Lung (tissue), 11 donors: ENCODE measurements at regions not wholly inside any gene's neighbourhood (a gene's known extent, or its start where the extent isn't known, plus 50 kb on each side); places are given as distances from the start of the nearest gene placed in this dataset.
A peak's percentile ranks its signal among the peaks of the same experiment; 100 is the strongest.
"Not testable (repeated sequence)": the region's sequence is repeated elsewhere in the genome, so short reads cannot be mapped to it uniquely, and the experiment has no call there.

Experiments used
- ATAC-seq: fragments of 200-7000 bp; cut with Tn5 transposase; one replicate; pipeline ENCODE4 v1.9.1; 2020; ENCODE audit warnings: moderate number of reproducible peaks; ENCODE audit not compliant: insufficient read depth, low FRiP score
- DNase-seq, 3 donors: peaks; one replicate each; pipeline ENCODE4 v3.0.0-alpha.2; 2013 to 2017
- H3K27ac ChIP-seq, 2 donors: one replicate each; pipeline ENCODE4 v1.5.1; 2013; ENCODE audit warnings: mild to moderate bottlenecking in 2 of 2, moderate library complexity in 2 of 2, control low read depth in 1 of 2, inconsistent platforms in 1 of 2, low read depth in 1 of 2, low read length in 1 of 2
- H3K27me3 ChIP-seq, 3 donors: one replicate each; pipeline ENCODE4 v1.5.1; 2013; ENCODE audit warnings: low read length in 2 of 3; ENCODE audit not compliant: control insufficient read depth in 3 of 3, insufficient read depth in 3 of 3
- H3K36me3 ChIP-seq, 4 donors: one replicate each; pipeline ENCODE4 v1.5.1; 2013; ENCODE audit warnings: low read length in 4 of 4, mild to moderate bottlenecking in 1 of 4, moderate library complexity in 1 of 4; ENCODE audit not compliant: control insufficient read depth in 4 of 4, insufficient read depth in 4 of 4
- H3K4me1 ChIP-seq, 5 donors: one replicate each; pipeline ENCODE4 v1.5.1; 2013; ENCODE audit warnings: low read length in 5 of 5, mild to moderate bottlenecking in 2 of 5, moderate library complexity in 1 of 5; ENCODE audit not compliant: control insufficient read depth in 5 of 5, insufficient read depth in 5 of 5
- H3K4me3 ChIP-seq: one replicate; pipeline ENCODE4 v1.5.1; 2013; ENCODE audit warnings: mild to moderate bottlenecking, control low read depth, moderate library complexity
- H3K9ac ChIP-seq, 2 donors: one replicate each; pipeline ENCODE4 v1.5.1; 2013; ENCODE audit warnings: low read length in 2 of 2, control low read depth in 1 of 2; ENCODE audit not compliant: insufficient read depth in 1 of 2
- H3K9me3 ChIP-seq, 4 donors: one replicate each; pipeline ENCODE4 v1.5.1; 2013; ENCODE audit warnings: low read length in 3 of 4, mild to moderate bottlenecking in 1 of 4, moderate library complexity in 1 of 4; ENCODE audit not compliant: control insufficient read depth in 4 of 4, insufficient read depth in 3 of 4
- WGBS, 2 donors: extraction: QIAGEN DNeasy Blood & Tissue Kit; methylation state at CpG; one replicate each; pipeline ENCODE4 v1.1.7; 2013; 5-methylcytosine and 5-hydroxymethylcytosine counted together
- TF ChIP-seq, protein P1 (sequence below): IDR thresholded peaks from 2 replicates; pipeline ENCODE4 v1.5.1; 2012; ENCODE audit warnings: mild to moderate bottlenecking; ENCODE audit errors: control extremely low read depth, extremely low read depth
- donor health status: control.
- donor health status: control.
- donor health status: Bipolar disorder and iron deficiency.
- donor health status: healthy.
- donor health status: DM: yes; HTN: yes; CAD: no.

DNA sequence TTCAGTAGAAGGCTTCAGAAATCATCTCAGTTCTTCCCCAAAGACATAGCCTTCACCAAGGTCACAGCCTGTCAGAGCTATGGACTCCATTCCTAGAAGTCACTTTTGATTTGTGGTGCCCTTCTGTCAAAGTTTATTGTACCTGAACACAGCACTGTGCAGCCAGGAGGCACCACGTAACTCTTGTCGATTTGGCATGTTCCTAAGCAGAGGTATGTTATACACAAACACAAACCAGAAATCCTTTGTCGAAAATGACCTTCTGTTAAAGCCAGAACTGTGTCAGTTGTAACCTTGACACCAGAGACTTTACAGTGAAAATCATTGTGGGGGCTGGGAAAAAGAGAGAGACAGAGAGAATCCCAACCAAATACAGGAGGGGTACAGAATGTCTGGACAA is 62.6 kb upstream of the SGPP2 start:
- no peak overlapping the region for H3K9ac ChIP-seq
- ATAC-seq (no peak), DNase-seq (no peak)
- H3K36me3 ChIP-seq = no peaks in the 10 kb centered on the region
- H3K9me3 ChIP-seq = no peaks in the 10 kb centered on the region
- TF ChIP-seq, protein P1, sequence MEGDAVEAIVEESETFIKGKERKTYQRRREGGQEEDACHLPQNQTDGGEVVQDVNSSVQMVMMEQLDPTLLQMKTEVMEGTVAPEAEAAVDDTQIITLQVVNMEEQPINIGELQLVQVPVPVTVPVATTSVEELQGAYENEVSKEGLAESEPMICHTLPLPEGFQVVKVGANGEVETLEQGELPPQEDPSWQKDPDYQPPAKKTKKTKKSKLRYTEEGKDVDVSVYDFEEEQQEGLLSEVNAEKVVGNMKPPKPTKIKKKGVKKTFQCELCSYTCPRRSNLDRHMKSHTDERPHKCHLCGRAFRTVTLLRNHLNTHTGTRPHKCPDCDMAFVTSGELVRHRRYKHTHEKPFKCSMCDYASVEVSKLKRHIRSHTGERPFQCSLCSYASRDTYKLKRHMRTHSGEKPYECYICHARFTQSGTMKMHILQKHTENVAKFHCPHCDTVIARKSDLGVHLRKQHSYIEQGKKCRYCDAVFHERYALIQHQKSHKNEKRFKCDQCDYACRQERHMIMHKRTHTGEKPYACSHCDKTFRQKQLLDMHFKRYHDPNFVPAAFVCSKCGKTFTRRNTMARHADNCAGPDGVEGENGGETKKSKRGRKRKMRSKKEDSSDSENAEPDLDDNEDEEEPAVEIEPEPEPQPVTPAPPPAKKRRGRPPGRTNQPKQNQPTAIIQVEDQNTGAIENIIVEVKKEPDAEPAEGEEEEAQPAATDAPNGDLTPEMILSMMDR = no peak
- peaks cover 0 to 7% (median 0%) of the 10 kb centered on the region in 5 donors for H3K4me1 ChIP-seq
- no peak overlapping the region for H3K27ac ChIP-seq
- H3K4me3 ChIP-seq = no peak overlapping the region
- H3K27me3 ChIP-seq = no peaks in the 10 kb centered on the region
- 88 to 95% methylated on average over 3 of the region's 3 CpGs for WGBS, 2 donors

DNA sequence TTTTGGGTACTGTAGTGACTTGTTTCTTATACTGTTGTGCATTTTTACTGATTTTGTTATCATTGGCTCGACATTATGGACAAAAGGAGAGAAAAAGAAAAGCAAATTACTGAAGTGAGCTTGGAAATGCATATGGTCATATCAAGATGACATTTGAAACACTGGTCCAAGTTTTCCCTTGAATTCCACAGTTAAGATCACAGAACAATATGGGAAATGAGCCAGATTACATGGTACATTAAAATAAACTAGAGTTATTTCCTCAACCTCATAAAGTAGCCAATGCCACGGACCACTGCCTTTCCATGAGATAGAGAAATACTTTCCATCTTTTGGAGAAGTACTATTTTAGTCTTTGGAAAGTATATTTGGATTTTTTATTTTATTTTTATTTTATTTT is 62.0 kb upstream of the SGPP2 start:
- H3K4me1 ChIP-seq = peaks cover 0 to 7% (median 0%) of the 10 kb centered on the region in 5 donors
- H3K9me3 ChIP-seq = no peaks in the 10 kb centered on the region
- H3K27me3 ChIP-seq = no peaks in the 10 kb centered on the region
- H3K9ac ChIP-seq = no peak overlapping the region
- 62 to 85% methylated on average over 2 of the region's 2 CpGs for WGBS, 2 donors
- no peak overlapping the region for H3K4me3 ChIP-seq
- no peak overlapping the region for H3K27ac ChIP-seq
- no peaks in the 10 kb centered on the region for H3K36me3 ChIP-seq
- DNase-seq = peak in 1 of 3 donors; percentile 11
- ATAC-seq = no peak
- TF ChIP-seq, protein P1 = no peak

DNA sequence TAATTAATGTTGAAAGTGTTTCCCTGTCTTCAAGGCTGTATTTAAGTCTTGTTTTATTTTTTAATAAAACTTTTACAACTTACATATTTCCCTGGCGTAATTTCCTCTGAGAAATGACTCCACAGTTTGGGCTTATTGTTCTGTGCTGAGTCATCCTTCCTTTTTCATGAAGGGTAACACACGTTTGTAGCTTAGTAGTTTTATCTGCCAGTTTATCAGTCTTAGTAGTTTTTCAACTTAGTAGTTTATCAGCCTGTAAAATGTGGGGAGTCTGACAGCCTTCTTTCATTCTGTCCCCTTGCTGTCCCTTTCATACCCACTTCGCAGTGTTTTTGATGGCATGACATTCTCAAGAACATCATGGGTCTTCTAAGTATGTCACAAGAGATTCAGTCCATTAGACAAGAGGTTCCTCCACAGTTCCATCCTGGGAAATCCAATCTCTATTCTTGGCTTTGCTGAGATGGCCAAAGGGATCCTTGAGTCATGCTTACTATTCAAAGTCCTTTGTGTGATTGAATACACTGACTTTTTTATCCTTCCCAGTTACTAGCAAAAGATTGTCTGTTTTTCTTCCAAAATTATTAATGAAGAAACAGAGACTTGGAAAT is 60.0 kb upstream of the SGPP2 start:
- Histone ChIP-seq H3K27ac (no peak overlapping the region), H3K36me3 (no peaks in the 10 kb centered on the region), H3K4me1 (no peaks in the 10 kb centered on the region), H3K9me3 (peaks cover 0 to 1% (median 0%) of the 10 kb centered on the region in 4 donors), H3K9ac (no peak overlapping the region), H3K27me3 (no peaks in the 10 kb centered on the region), H3K4me3 (no peak overlapping the region)
- DNase-seq = no peak
- WGBS, 2 donors = 24 to 43% methylated on average over 3 of the region's 3 CpGs
- ATAC-seq = no peak
- TF ChIP-seq, protein P1 = no peak

DNA sequence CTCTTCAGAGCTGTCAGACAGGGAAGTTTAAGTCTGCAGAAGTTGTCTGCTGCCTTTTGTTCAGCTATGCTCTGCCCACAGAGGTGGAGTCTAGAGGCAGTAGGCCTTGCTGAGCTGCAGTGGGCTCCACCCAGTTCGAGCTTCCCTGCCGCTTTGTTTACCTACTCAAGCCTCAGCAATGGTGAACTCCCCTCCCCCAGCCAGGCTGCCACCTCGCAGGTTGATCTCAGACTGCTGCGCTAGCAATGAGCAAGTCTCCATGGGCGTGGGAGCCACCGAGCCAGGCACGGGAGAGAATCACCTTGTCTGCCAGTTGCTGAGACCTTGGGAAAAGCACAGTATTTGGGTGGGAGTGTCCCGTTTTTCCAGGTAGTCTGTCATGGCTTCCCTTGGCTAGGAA is 56.1 kb upstream of the SGPP2 start:
- H3K27me3 ChIP-seq, H3K4me1 ChIP-seq, H3K9me3 ChIP-seq, H3K36me3 ChIP-seq, DNase-seq, H3K27ac ChIP-seq, H3K9ac ChIP-seq, ATAC-seq, H3K4me3 ChIP-seq: not testable (repeated sequence)
- WGBS, 2 donors = 62 to 68% methylated on average over 8 of the region's 8 CpGs
